ENCODE measurements at regions not wholly inside any gene's neighbourhood (a gene's known extent, or its start where the extent isn't known, plus 50 kb on each side); places are given as distances from the start of the nearest gene placed in this dataset.

DNA sequence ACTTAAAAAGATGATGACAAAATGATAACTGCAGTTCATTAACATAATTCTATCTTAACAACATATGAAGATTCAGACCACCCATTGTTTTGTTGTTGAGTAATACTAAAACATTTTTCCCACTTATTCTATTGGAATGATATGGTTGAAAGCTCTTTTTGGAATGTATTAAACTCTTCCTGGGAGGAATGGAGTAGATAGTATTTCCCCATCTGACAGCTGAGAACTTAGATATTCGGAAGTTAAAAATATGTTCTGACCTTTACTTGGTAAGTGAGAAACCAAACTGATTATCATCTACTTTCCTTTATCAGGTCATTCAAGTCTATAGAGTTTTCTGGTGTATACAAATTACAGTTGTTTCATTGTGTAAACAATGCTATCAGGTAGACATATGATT lies 452.9 kb downstream of the CSNK1G3 start:
- H4K20me1 ChIP-seq (ENCODE audit: insufficient read depth, low read length) = no peaks in the 10 kb centered on the region
- no peak overlapping the region for H2AFZ ChIP-seq (ENCODE audit: insufficient read depth, low read depth, low read length, poor library complexity, severe bottlenecking)
- H3K9me3 ChIP-seq (replicated peaks in 1 of 2; ENCODE audit: control insufficient read depth in 1 of 2, insufficient read depth in 1 of 2, low read length in 2 of 2) = peaks cover 2 to 9% of the 10 kb centered on the region in 2 donors
- no peak overlapping the region for H3K4me2 ChIP-seq (replicated peaks; ENCODE audit: extremely low read depth, low read length, poor library complexity, severe bottlenecking)
- Mint-ChIP-seq H3K36me3 (no peaks in the 10 kb centered on the region), H3K9me3 (peaks cover 0 to 19% (median 4%) of the 10 kb centered on the region in 7 donors), H3K27ac (no peak overlapping the region), H3K4me3 (no peak overlapping the region), H3K4me1 (no peaks in the 10 kb centered on the region), H3K27me3 (ENCODE audit: low read depth in 3 of 3) (peaks cover 0 to 3% (median 3%) of the 10 kb centered on the region in 3 donors)
- no peak for DNase-seq
- TF ChIP-seq, protein P1, sequence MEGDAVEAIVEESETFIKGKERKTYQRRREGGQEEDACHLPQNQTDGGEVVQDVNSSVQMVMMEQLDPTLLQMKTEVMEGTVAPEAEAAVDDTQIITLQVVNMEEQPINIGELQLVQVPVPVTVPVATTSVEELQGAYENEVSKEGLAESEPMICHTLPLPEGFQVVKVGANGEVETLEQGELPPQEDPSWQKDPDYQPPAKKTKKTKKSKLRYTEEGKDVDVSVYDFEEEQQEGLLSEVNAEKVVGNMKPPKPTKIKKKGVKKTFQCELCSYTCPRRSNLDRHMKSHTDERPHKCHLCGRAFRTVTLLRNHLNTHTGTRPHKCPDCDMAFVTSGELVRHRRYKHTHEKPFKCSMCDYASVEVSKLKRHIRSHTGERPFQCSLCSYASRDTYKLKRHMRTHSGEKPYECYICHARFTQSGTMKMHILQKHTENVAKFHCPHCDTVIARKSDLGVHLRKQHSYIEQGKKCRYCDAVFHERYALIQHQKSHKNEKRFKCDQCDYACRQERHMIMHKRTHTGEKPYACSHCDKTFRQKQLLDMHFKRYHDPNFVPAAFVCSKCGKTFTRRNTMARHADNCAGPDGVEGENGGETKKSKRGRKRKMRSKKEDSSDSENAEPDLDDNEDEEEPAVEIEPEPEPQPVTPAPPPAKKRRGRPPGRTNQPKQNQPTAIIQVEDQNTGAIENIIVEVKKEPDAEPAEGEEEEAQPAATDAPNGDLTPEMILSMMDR (IDR thresholded peaks at IDR 0.05) = no peak
- H3K27ac ChIP-seq (ENCODE audit: low read depth in 1 of 2, low read length in 2 of 2) = no peak overlapping the region
- H3K27me3 ChIP-seq (ENCODE audit: control insufficient read depth in 2 of 2, insufficient read depth in 2 of 2, low read length in 2 of 2) = no peaks in the 10 kb centered on the region
- H3K36me3 ChIP-seq (replicated peaks in 1 of 2; ENCODE audit: control insufficient read depth in 1 of 2, insufficient read depth in 2 of 2, low read length in 2 of 2) = no peaks in the 10 kb centered on the region
- no peaks in the 10 kb centered on the region for H3K79me2 ChIP-seq (ENCODE audit: insufficient read depth, low read length)
- no peaks in the 10 kb centered on the region for H3K4me1 ChIP-seq (ENCODE audit: control insufficient read depth in 1 of 2, insufficient read depth in 2 of 2, low read length in 2 of 2)
- intact Hi-C loops (cut with micrococcal nuclease) = no loop called here
- no peak overlapping the region for H3K9ac ChIP-seq (ENCODE audit: insufficient read depth, low read length, poor library complexity, severe bottlenecking)
- no peak overlapping the region for H3K4me3 ChIP-seq (replicated peaks in 1 of 3; ENCODE audit: low read depth in 2 of 3, low read length in 3 of 3)
- WGBS (ENCODE audit: insufficient coverage) = no CpG with 5 or more reads among the region's 1 CpG

DNA sequence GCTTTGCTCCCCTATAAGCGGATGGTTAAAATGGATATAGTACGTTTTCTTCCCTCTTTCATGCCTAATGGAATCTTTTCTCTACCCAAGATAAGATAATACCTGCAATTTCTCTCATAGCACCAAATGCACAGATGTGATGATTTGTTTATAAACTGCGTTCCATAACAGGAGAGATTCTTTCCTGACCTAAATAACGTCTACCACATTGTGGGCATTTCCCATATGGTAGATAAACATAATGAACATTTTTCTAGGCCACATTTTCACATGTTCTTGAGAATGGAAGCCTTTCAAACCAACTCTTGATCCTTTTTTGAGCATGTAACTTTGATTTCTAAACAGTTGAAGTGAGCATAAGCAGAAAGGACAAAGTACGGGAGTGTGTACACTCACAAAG lies 448.5 kb downstream of the CSNK1G3 start:
- H3K4me3 ChIP-seq (replicated peaks in 1 of 3; ENCODE audit: low read depth in 2 of 3, low read length in 3 of 3) = no peak overlapping the region
- no peaks in the 10 kb centered on the region for H3K4me1 Mint-ChIP-seq
- no peak overlapping the region for H3K27ac Mint-ChIP-seq
- no peak for DNase-seq
- peaks cover 0 to 6% of the 10 kb centered on the region in 2 donors for H3K9me3 ChIP-seq (replicated peaks in 1 of 2; ENCODE audit: control insufficient read depth in 1 of 2, insufficient read depth in 1 of 2, low read length in 2 of 2)
- H3K4me2 ChIP-seq (replicated peaks; ENCODE audit: extremely low read depth, low read length, poor library complexity, severe bottlenecking) = no peak overlapping the region
- H3K27me3 ChIP-seq (ENCODE audit: control insufficient read depth in 2 of 2, insufficient read depth in 2 of 2, low read length in 2 of 2) = no peaks in the 10 kb centered on the region
- H3K9me3 Mint-ChIP-seq = peaks cover 0 to 11% (median 5%) of the 10 kb centered on the region in 7 donors
- no peak overlapping the region for H2AFZ ChIP-seq (ENCODE audit: insufficient read depth, low read depth, low read length, poor library complexity, severe bottlenecking)
- peaks cover 0 to 4% (median 3%) of the 10 kb centered on the region in 3 donors for H3K27me3 Mint-ChIP-seq (ENCODE audit: low read depth in 3 of 3)
- WGBS (ENCODE audit: insufficient coverage) = no CpG with 5 or more reads among the region's 5 CpGs
- no peaks in the 10 kb centered on the region for H3K79me2 ChIP-seq (ENCODE audit: insufficient read depth, low read length)
- H3K9ac ChIP-seq (ENCODE audit: insufficient read depth, low read length, poor library complexity, severe bottlenecking) = no peak overlapping the region
- no peak overlapping the region for H3K27ac ChIP-seq (ENCODE audit: low read depth in 1 of 2, low read length in 2 of 2)
- intact Hi-C loops (cut with micrococcal nuclease) = no loop called here
- no peaks in the 10 kb centered on the region for H3K36me3 Mint-ChIP-seq
- no peaks in the 10 kb centered on the region for H4K20me1 ChIP-seq (ENCODE audit: insufficient read depth, low read length)
- H3K4me3 Mint-ChIP-seq = no peak overlapping the region
- no peaks in the 10 kb centered on the region for H3K36me3 ChIP-seq (replicated peaks in 1 of 2; ENCODE audit: control insufficient read depth in 1 of 2, insufficient read depth in 2 of 2, low read length in 2 of 2)
- H3K4me1 ChIP-seq (ENCODE audit: control insufficient read depth in 1 of 2, insufficient read depth in 2 of 2, low read length in 2 of 2) = no peaks in the 10 kb centered on the region
- TF ChIP-seq, protein P1 (IDR thresholded peaks at IDR 0.05) = no peak

Measured in CD14-positive monocyte (primary cell).